Mesothelial cell of epicardium (in vitro differentiated cells): ENCODE measurements at regions not wholly inside any gene's neighbourhood (a gene's known extent, or its start where the extent isn't known, plus 50 kb on each side); places are given as distances from the start of the nearest gene placed in this dataset.

ENCODE experiments used
- DNase-seq, 2 experiments: peaks; one replicate each; pipeline ENCODE4 v3.0.0; 2021; ENCODE audit warnings: low spot score in 2 of 2; ENCODE audit not compliant: unreplicated experiment in 2 of 2
- H3K27ac Mint-ChIP-seq: 2 replicates; pipeline ENCODE4 v1.8.0; 2021; ENCODE audit warnings: mixed read lengths
- H3K27me3 Mint-ChIP-seq: 2 replicates; pipeline ENCODE4 v1.8.0; 2021; ENCODE audit warnings: low read depth, mixed read lengths
- H3K36me3 Mint-ChIP-seq: 2 replicates; pipeline ENCODE4 v1.8.0; 2021; ENCODE audit warnings: mixed read lengths
- H3K4me1 Mint-ChIP-seq: 2 replicates; pipeline ENCODE4 v1.8.0; 2021; ENCODE audit warnings: mixed read lengths
- H3K4me3 Mint-ChIP-seq: 2 replicates; pipeline ENCODE4 v1.8.0; 2021; ENCODE audit warnings: mild to moderate bottlenecking, moderate library complexity, mixed read lengths
- H3K9me3 Mint-ChIP-seq: 2 replicates; pipeline ENCODE4 v1.8.0; 2021; ENCODE audit warnings: mixed read lengths
- CTCF ChIP-seq: fragments of 200-600 bp; sonication (generic); IDR thresholded peaks from one replicate; pipeline ENCODE4 v1.5.0; 2021; ENCODE audit warnings: antibody characterized with exemption; ENCODE audit not compliant: unreplicated experiment

- Mint-ChIP-seq H3K27ac (no peak overlapping the region), H3K36me3 (peaks cover 2% of the 10 kb centered on the region), H3K4me1 (peaks cover 2% of the 10 kb centered on the region), H3K9me3 (peaks cover 38% of the 10 kb centered on the region), H3K4me3 (no peak overlapping the region), H3K27me3 (no peaks in the 10 kb centered on the region)
- no peak for DNase-seq
- no peak for TF ChIP-seq CTCF
Measured at GRCh38 chr12:38601949-38602348, 285.4 kb downstream of the ALG10B start.
